Tibial artery (tissue), 4 donors: ENCODE measurements at regions not wholly inside any gene's neighbourhood (a gene's known extent, or its start where the extent isn't known, plus 50 kb on each side); places are given as distances from the start of the nearest gene placed in this dataset.

Source experiments
- DNase-seq, 2 donors: peaks; one replicate each; pipeline ENCODE4 v3.0.0-alpha.2; 2019
- H3K27ac ChIP-seq, 2 donors: fragments of 200-600 bp; sonication (generic) in 1 of 2; 1 replicate in 1 of 2; 2 replicates in 1 of 2; pipeline ENCODE4 v1.5.1; 2018 to 2019; ENCODE audit warnings: mild to moderate bottlenecking in 1 of 2
- H3K27me3 ChIP-seq, 2 donors: fragments of 200-600 bp; sonication (generic) in 1 of 2; one replicate each; pipeline versions ENCODE4 v1.5.1 to v1.6.0; 2016 to 2019
- H3K36me3 ChIP-seq, 3 donors: fragments of 200-600 bp; sonication (generic) in 2 of 3; one replicate each; pipeline ENCODE4 v1.5.1; 2016 to 2019; ENCODE audit warnings: mild to moderate bottlenecking in 2 of 3
- H3K4me1 ChIP-seq, 4 donors: fragments of 200-600 bp; sonication (generic) in 2 of 4; 1 replicate in 3 of 4; 2 replicates in 1 of 4; pipeline ENCODE4 v1.5.1; 2016 to 2019
- H3K4me3 ChIP-seq, 2 donors: fragments of 200-600 bp; sonication (generic) in 1 of 2; 1 replicate in 1 of 2; 2 replicates in 1 of 2; pipeline ENCODE4 v1.5.1; 2018 to 2019; ENCODE audit warnings: mild to moderate bottlenecking in 2 of 2
- H3K9me3 ChIP-seq, 3 donors: fragments of 200-600 bp; sonication (generic) in 1 of 3; one replicate each; pipeline ENCODE4 v1.5.1; 2016 to 2019
- intact Hi-C: fragments of 100-400 bp; cut with DNase I; formaldehyde crosslinking; loops from one replicate; pipeline ENCODE4 v1.15.0; 2023; ENCODE audit warnings: low total_unique reads
- TF ChIP-seq, protein P1 (sequence below), 2 experiments: fragments of 200-600 bp in 1 of 2; fragments of 450-650 bp in 1 of 2; IDR thresholded peaks; one replicate each; pipeline ENCODE4 v1.5.1; 2017 to 2019; ENCODE audit warnings: antibody characterized with exemption in 2 of 2, mild to moderate bottlenecking in 1 of 2, moderate library complexity in 1 of 2

DNA sequence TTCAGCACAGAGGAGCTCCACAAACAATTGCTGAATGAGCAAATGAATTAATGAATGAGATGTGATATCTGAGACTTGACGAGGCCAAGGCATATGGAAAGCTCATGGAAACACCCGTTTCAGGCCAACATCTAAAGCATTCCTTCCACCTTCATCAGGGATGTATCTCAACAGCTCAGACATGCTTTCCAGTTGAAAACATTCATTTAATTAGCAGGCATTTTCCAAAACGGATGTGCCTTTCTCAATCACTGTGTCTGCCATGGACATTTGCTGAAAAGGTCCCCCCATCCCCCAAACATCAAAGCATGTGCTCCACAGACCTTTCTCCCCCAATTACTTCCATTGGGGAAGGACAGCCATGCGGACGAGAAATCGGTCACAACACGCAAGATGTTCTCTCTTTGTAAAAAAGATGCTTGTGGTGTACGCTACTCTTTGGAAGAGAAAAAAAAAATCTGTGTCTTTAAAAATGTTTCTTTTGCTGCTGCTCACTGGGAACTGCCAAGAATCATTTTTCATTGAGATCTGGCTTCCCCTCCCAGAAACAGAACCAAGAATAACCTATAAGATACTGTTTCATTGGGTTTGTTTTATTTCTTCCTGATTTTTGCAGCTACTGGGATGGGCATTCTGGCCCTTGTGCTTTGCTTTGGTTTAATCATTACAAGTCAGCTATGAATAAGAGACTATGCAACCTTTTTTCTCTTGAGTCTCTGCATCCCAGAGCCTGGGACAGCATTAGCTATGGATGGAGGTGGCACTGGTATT lies 528.2 kb downstream of the MED13L start:
- no peaks in the 10 kb centered on the region for H3K36me3 ChIP-seq
- no peaks in the 10 kb centered on the region for H3K9me3 ChIP-seq
- TF ChIP-seq, protein P1, sequence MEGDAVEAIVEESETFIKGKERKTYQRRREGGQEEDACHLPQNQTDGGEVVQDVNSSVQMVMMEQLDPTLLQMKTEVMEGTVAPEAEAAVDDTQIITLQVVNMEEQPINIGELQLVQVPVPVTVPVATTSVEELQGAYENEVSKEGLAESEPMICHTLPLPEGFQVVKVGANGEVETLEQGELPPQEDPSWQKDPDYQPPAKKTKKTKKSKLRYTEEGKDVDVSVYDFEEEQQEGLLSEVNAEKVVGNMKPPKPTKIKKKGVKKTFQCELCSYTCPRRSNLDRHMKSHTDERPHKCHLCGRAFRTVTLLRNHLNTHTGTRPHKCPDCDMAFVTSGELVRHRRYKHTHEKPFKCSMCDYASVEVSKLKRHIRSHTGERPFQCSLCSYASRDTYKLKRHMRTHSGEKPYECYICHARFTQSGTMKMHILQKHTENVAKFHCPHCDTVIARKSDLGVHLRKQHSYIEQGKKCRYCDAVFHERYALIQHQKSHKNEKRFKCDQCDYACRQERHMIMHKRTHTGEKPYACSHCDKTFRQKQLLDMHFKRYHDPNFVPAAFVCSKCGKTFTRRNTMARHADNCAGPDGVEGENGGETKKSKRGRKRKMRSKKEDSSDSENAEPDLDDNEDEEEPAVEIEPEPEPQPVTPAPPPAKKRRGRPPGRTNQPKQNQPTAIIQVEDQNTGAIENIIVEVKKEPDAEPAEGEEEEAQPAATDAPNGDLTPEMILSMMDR (IDR thresholded peaks at IDR 0.05): no peak
- peaks cover 0 to 5% of the 10 kb centered on the region in 2 donors for H3K27me3 ChIP-seq
- no peak overlapping the region for H3K4me3 ChIP-seq
- no peaks in the 10 kb centered on the region for H3K4me1 ChIP-seq
- DNase-seq: no peak
- intact Hi-C loops: no loop called here
- H3K27ac ChIP-seq: no peak overlapping the region

GRCh38 chr12:115740586-115741155 lies 536.8 kb downstream of the MED13L start:
- Histone ChIP-seq H3K27ac (no peak overlapping the region), H3K9me3 (no peaks in the 10 kb centered on the region), H3K36me3 (no peaks in the 10 kb centered on the region), H3K4me3 (no peak overlapping the region), H3K27me3 (peaks cover 0 to 4% of the 10 kb centered on the region in 2 donors), H3K4me1 (no peaks in the 10 kb centered on the region)
- intact Hi-C loops: no loop called here
- no peak for DNase-seq
- TF ChIP-seq, protein P1 (IDR thresholded peaks at IDR 0.05): no peak

- H3K27ac ChIP-seq: no peak overlapping the region
- peaks cover 0 to 4% of the 10 kb centered on the region in 2 donors for H3K27me3 ChIP-seq
- TF ChIP-seq, protein P1 (IDR thresholded peaks at IDR 0.05): no peak
- intact Hi-C loops: no loop called here
- no peak for DNase-seq
- H3K4me3 ChIP-seq: no peak overlapping the region
- H3K4me1 ChIP-seq: no peaks in the 10 kb centered on the region
- no peaks in the 10 kb centered on the region for H3K36me3 ChIP-seq
- no peaks in the 10 kb centered on the region for H3K9me3 ChIP-seq
Observed at GRCh38 chr12:115737895-115738294, 539.6 kb downstream of the MED13L start.

DNA sequence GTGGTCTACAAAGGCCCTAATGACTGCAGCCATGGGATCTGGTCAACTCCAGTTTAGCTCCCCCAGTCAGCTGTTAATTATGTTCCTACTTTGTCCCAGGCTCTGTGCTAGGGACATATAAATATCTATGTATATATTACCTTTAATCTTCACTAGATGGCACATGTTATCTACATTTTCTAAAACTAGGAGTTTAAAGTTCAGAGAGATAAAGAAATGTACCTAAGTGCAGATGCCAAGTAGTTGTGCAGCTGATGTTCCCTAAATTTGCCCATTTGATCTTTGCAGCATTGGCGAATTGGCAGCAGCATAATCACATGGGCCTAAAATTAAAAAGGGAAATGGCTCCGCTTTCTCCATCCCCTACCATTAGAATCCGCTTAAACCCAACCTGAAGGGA lies 541.1 kb downstream of the MED13L start:
- Histone ChIP-seq H3K27me3 (peaks cover 0 to 2% of the 10 kb centered on the region in 2 donors), H3K9me3 (no peaks in the 10 kb centered on the region), H3K4me1 (no peaks in the 10 kb centered on the region), H3K4me3 (no peak overlapping the region), H3K27ac (no peak overlapping the region), H3K36me3 (no peaks in the 10 kb centered on the region)
- TF ChIP-seq, protein P1 (IDR thresholded peaks at IDR 0.05): no peak
- DNase-seq: no peak
- intact Hi-C loops: no loop called here

- intact Hi-C loops: no loop called here
- Histone ChIP-seq H3K4me1 (no peaks in the 10 kb centered on the region), H3K4me3 (no peak overlapping the region), H3K27me3 (peaks cover 0 to 8% of the 10 kb centered on the region in 2 donors), H3K9me3 (no peaks in the 10 kb centered on the region), H3K27ac (no peak overlapping the region), H3K36me3 (no peaks in the 10 kb centered on the region)
- TF ChIP-seq, protein P1 (IDR thresholded peaks at IDR 0.05): no peak
- DNase-seq: no peak
Observed at GRCh38 chr12:115730975-115731541, 546.4 kb downstream of the MED13L start.
